K562 (cell line): ENCODE measurements at regions not wholly inside any gene's neighbourhood (a gene's known extent, or its start where the extent isn't known, plus 50 kb on each side); places are given as distances from the start of the nearest gene placed in this dataset.
A peak's percentile ranks its signal among the peaks of the same experiment; 100 is the strongest.

Source experiments
- ATAC-seq: fragments of 200-7000 bp; cut with Tn5 transposase; 3 replicates; pipeline ENCODE4 v1.9.1; 2020; ENCODE audit warnings: moderate library complexity
- BruUV-seq: library from RNA; stranded (reverse); fragments of 400-500 nt; replicated peaks from 2 replicates; lab custom pipeline; 2021; lab: Mats Ljungman, UMichigan
- CTCF ChIA-PET: fragments of 300-600 bp; formaldehyde crosslinking; extraction: SDS; loops from one replicate; lab custom pipeline; 2021; ENCODE audit warnings: low intra/inter-chr PET ratio; lab: Yijun Ruan, JAX
- POLR2A ChIA-PET: fragments of 300-600, 350-650 bp; sonication (Branson Sonifier 250); formaldehyde crosslinking; extraction: SDS; loops from one replicate; lab custom pipeline; 2021; ENCODE audit warnings: antibody characterized with exemption, inconsistent platforms; lab: Yijun Ruan, JAX
- DNase-seq, 4 experiments: peaks; one replicate each; pipeline versions ENCODE4 v3.0.0 to v3.0.0-alpha.2; 2011 to 2018; ENCODE audit warnings: low spot score in 3 of 4, mixed read lengths in 3 of 4; ENCODE audit errors: extremely low read depth in 1 of 4
- FAIRE-seq: peaks from 2 replicates; lab custom pipeline; 2011; peaks lifted over from hg19 to GRCh38; lab: Jason Lieb, UNC
- H2AFZ ChIP-seq: 2 replicates; pipeline ENCODE4 v1.6.0; 2011; ENCODE audit warnings: low read depth, low read length, control low read depth, inconsistent platforms
- H3K27ac ChIP-seq: fragments of 200-600 bp; 3 replicates; pipeline ENCODE4 v1.8.0; 2011; ENCODE audit warnings: low read depth, mild to moderate bottlenecking, control low read depth, inconsistent platforms, low read length, moderate library complexity, mixed read lengths; ENCODE audit errors: extremely low read depth
- H3K27me3 ChIP-seq, 2 experiments: fragments of 300-600 bp in 1 of 2; 2 replicates in 1 of 2; 3 replicates in 1 of 2; pipeline versions ENCODE4 v1.6.0 to v1.8.0; 2011; ENCODE audit warnings: inconsistent platforms in 2 of 2, low read length in 2 of 2, mild to moderate bottlenecking in 1 of 2, mixed read lengths in 1 of 2, moderate library complexity in 1 of 2; ENCODE audit not compliant: control insufficient read depth in 2 of 2, insufficient read depth in 2 of 2
- H3K36me3 ChIP-seq: fragments of 300-600 bp; 3 replicates; pipeline ENCODE4 v1.8.0; 2011; ENCODE audit warnings: mild to moderate bottlenecking, low read length, inconsistent platforms; ENCODE audit not compliant: control insufficient read depth, insufficient read depth
- H3K4me1 ChIP-seq, 2 experiments: fragments of 200-600 bp in 1 of 2; replicated peaks in 1 of 2; 2 replicates in 1 of 2; 3 replicates in 1 of 2; pipeline versions ENCODE4 v1.5.1 to v1.8.0; 2011; ENCODE audit warnings: inconsistent platforms in 2 of 2, low read length in 2 of 2, mild to moderate bottlenecking in 1 of 2, mixed read lengths in 1 of 2, moderate library complexity in 1 of 2; ENCODE audit not compliant: control insufficient read depth in 2 of 2, insufficient read depth in 2 of 2
- H3K4me2 ChIP-seq: 2 replicates; pipeline ENCODE4 v1.6.1; 2011; ENCODE audit warnings: low read length, control low read depth, inconsistent platforms, mixed read lengths; ENCODE audit not compliant: insufficient read depth
- H3K4me3 ChIP-seq: fragments of 200-600 bp; sonication (generic), shearing (Covaris generic); 2 replicates; pipeline ENCODE4 v1.5.1; 2016; ENCODE audit warnings: control low read depth, inconsistent platforms
- H3K79me2 ChIP-seq: fragments of 200-600 bp; 3 replicates; pipeline ENCODE4 v1.8.0; 2011; ENCODE audit warnings: low read length, inconsistent platforms; ENCODE audit not compliant: control insufficient read depth, insufficient read depth
- H3K9ac ChIP-seq, 2 experiments: 2 replicates each; pipeline versions ENCODE4 v1.6.0 to v1.6.1; 2011; ENCODE audit warnings: low read depth in 2 of 2, low read length in 2 of 2, control low read depth in 1 of 2, inconsistent platforms in 1 of 2, mild to moderate bottlenecking in 1 of 2, mixed read lengths in 1 of 2; ENCODE audit not compliant: insufficient read depth in 1 of 2
- H3K9me1 ChIP-seq: one replicate; pipeline ENCODE4 v1.6.0; 2011; ENCODE audit warnings: inconsistent platforms, mild to moderate bottlenecking, low read length, moderate library complexity; ENCODE audit not compliant: control insufficient read depth, insufficient read depth
- H3K9me3 ChIP-seq: replicated peaks from 2 replicates; pipeline ENCODE4 v1.5.1; 2011; ENCODE audit warnings: low read depth, low read length, inconsistent platforms; ENCODE audit not compliant: control insufficient read depth, insufficient read depth
- H4K20me1 ChIP-seq: replicated peaks from 2 replicates; pipeline ENCODE4 v1.6.1; 2011; ENCODE audit warnings: low read length, inconsistent platforms, mixed read lengths; ENCODE audit not compliant: control insufficient read depth, insufficient read depth
- ELF1 ChIP-seq: fragments of 200-800 bp; sonication (Bioruptor generic); IDR thresholded peaks from 2 replicates; pipeline ENCODE4 v1.6.1; 2016; ENCODE audit warnings: missing genetic modification characterization, missing compliant biosample characterization
- MAZ ChIP-seq, 2 experiments: fragments of 450-650 bp in 1 of 2; sonication (generic) in 1 of 2; formaldehyde crosslinking; IDR thresholded peaks in 1 of 2; conservative IDR thresholded peaks in 1 of 2; 2 replicates each; pipeline versions ENCODE4 v1.4.0 to v1.5.0; 2020; ENCODE audit warnings: mild to moderate bottlenecking in 1 of 2, missing genetic modification reagents in 1 of 2
- ZNF512 ChIP-seq: IDR thresholded peaks from 2 replicates; pipeline ENCODE4 v1.6.1; 2016; ENCODE audit warnings: missing genetic modification characterization, missing compliant biosample characterization
- WGBS: fragments of 100-300 bp; shearing (Covaris generic); methylation state at CpG from one replicate; pipeline ENCODE4 v1.1.6; 2016; ENCODE audit warnings: low coverage, mixed read lengths; ENCODE audit not compliant: insufficient coverage; ENCODE audit errors: missing lambda C conversion rate; 5-methylcytosine and 5-hydroxymethylcytosine counted together
- in situ Hi-C: fragments of 300-500 bp; cut with MboI; formaldehyde crosslinking; loops from 4 replicates; pipeline ENCODE4 v1.15.0; 2018; ENCODE audit warnings: inconsistent platforms, mixed read lengths
- intact Hi-C: fragments of 100-400 bp; cut with micrococcal nuclease; formaldehyde crosslinking; loops from 2 replicates; pipeline ENCODE4 v1.14.2; 2022

GRCh38 chr6:156685823-156686222 lies 91.4 kb upstream of the ARID1B start:
- peak overlapping the region in 1 of 2 experiments; percentile 88; a peak in 1 of 4 replicates for H3K9ac ChIP-seq
- ChIA-PET CTCF (no interaction called here), POLR2A (interaction anchor here (0.8 kb wide), 2 partner anchors 67 to 376 kb away, joined by 3 read pairs; no protein-coding TSS in a partner anchor)
- H3K9me3 ChIP-seq = no peaks in the 10 kb centered on the region
- no TSS peak for BruUV-seq
- no peaks in the 10 kb centered on the region for H3K79me2 ChIP-seq
- no peak overlapping the region for H3K27ac ChIP-seq
- no peak for ATAC-seq
- peak overlapping the region; percentile 89 for H3K4me2 ChIP-seq
- H3K4me1 ChIP-seq = peaks cover 7 to 16% of the 10 kb centered on the region in 2 experiments; a peak in 4 of 5 replicates
- peak overlapping the region; percentile 75; the same call in 1 of the 2 replicates for H3K4me3 ChIP-seq
- no peaks in the 10 kb centered on the region for H4K20me1 ChIP-seq
- peaks cover 3 to 4% of the 10 kb centered on the region in 2 experiments; a peak in 2 of 5 replicates for H3K27me3 ChIP-seq
- 5% methylated on average over 4 of the region's 4 CpGs for WGBS
- no peak for DNase-seq
- FAIRE-seq = no peak
- TF ChIP-seq MAZ (CRISPR knock-in tag; conservative IDR thresholded peaks at IDR 0.05 in 1 of 2, IDR thresholded peaks at IDR 0.05 in 1 of 2) (no peak), ELF1 (tag) (no peak), ZNF512 (tag) (0 out of 2 replicates have a peak, but pooled peaks have one; percentile 5)
- in situ Hi-C loops = no loop called here
- no peaks in the 10 kb centered on the region for H3K36me3 ChIP-seq
- peak overlapping the region; percentile 95 for H2AFZ ChIP-seq
- H3K9me1 ChIP-seq = no peaks in the 10 kb centered on the region
- intact Hi-C loops = loop anchor here (1.0 to 10.0 kb wide), 6 partner anchors 71 to 1371 kb away; partner anchors contain the start of gene TFB1M
